Neuronal stem cell (in vitro differentiated cells): ENCODE measurements at regions not wholly inside any gene's neighbourhood (a gene's known extent, or its start where the extent isn't known, plus 50 kb on each side); places are given as distances from the start of the nearest gene placed in this dataset.

Experiments used
- DNase-seq: peaks from one replicate; pipeline ENCODE4 v3.0.0-alpha.2; 2013; ENCODE audit warnings: low spot score
- H2AFZ ChIP-seq: one replicate; pipeline ENCODE4 v1.6.1; 2013; ENCODE audit warnings: mild to moderate bottlenecking, low read length, inconsistent platforms
- H2AK5ac ChIP-seq: 2 replicates; pipeline ENCODE4 v1.6.1; 2013; ENCODE audit warnings: low read depth, mild to moderate bottlenecking, inconsistent platforms, low read length, moderate library complexity, mixed read lengths
- H2BK120ac ChIP-seq: 2 replicates; pipeline ENCODE4 v1.6.1; 2013; ENCODE audit warnings: low read depth, mild to moderate bottlenecking, inconsistent platforms, low read length, moderate library complexity, mixed read lengths
- H2BK12ac ChIP-seq: one replicate; pipeline ENCODE4 v1.6.1; 2013; ENCODE audit warnings: low read length, inconsistent platforms
- H2BK15ac ChIP-seq: 2 replicates; pipeline ENCODE4 v1.6.1; 2013; ENCODE audit warnings: mild to moderate bottlenecking, low read length, inconsistent platforms, mixed read lengths
- H2BK5ac ChIP-seq: one replicate; pipeline ENCODE4 v1.6.1; 2013; ENCODE audit warnings: inconsistent platforms, mild to moderate bottlenecking, low read length, moderate library complexity
- H3K14ac ChIP-seq: one replicate; pipeline ENCODE4 v1.6.1; 2013; ENCODE audit warnings: low read length, inconsistent platforms
- H3K18ac ChIP-seq: 2 replicates; pipeline ENCODE4 v1.6.1; 2013; ENCODE audit warnings: low read length, inconsistent platforms
- H3K23ac ChIP-seq: 2 replicates; pipeline ENCODE4 v1.6.1; 2013; ENCODE audit warnings: low read depth, mild to moderate bottlenecking, mixed read lengths, low read length, inconsistent platforms; ENCODE audit not compliant: poor library complexity
- H3K27ac ChIP-seq: replicated peaks from 3 replicates; pipeline ENCODE4 v1.5.1; 2013; ENCODE audit warnings: low read length, inconsistent platforms
- H3K27me3 ChIP-seq, 3 experiments: 2 replicates each; pipeline ENCODE4 v1.6.1; 2013; ENCODE audit warnings: low read length in 3 of 3, mild to moderate bottlenecking in 2 of 3, inconsistent platforms in 1 of 3, low read depth in 1 of 3, mixed read lengths in 1 of 3, moderate library complexity in 1 of 3; ENCODE audit not compliant: control insufficient read depth in 3 of 3, insufficient read depth in 3 of 3
- H3K36me3 ChIP-seq, 2 donors: replicated peaks in 1 of 2; 2 replicates each; pipeline ENCODE4 v1.6.1; 2013; ENCODE audit warnings: low read length in 2 of 2; ENCODE audit not compliant: control insufficient read depth in 2 of 2, insufficient read depth in 2 of 2
- H3K4ac ChIP-seq: 2 replicates; pipeline ENCODE4 v1.6.1; 2013; ENCODE audit warnings: inconsistent platforms, mild to moderate bottlenecking, low read length, moderate library complexity
- H3K4me1 ChIP-seq, 2 donors: 1 replicate in 1 of 2; 2 replicates in 1 of 2; pipeline ENCODE4 v1.6.1; 2013; ENCODE audit warnings: low read length in 2 of 2, low read depth in 1 of 2; ENCODE audit not compliant: control insufficient read depth in 2 of 2, insufficient read depth in 1 of 2
- H3K4me2 ChIP-seq: one replicate; pipeline ENCODE4 v1.6.1; 2013; ENCODE audit warnings: mild to moderate bottlenecking, low read length, inconsistent platforms; ENCODE audit not compliant: insufficient read depth, poor library complexity, severe bottlenecking
- H3K4me3 ChIP-seq, 2 donors: 2 replicates each; pipeline ENCODE4 v1.5.1; 2013; ENCODE audit warnings: low read length in 2 of 2, mild to moderate bottlenecking in 2 of 2, inconsistent platforms in 1 of 2, moderate library complexity in 1 of 2
- H3K79me1 ChIP-seq: one replicate; pipeline ENCODE4 v1.6.1; 2013; ENCODE audit warnings: low read depth, mild to moderate bottlenecking, inconsistent platforms, low read length, moderate library complexity
- H3K9ac ChIP-seq: one replicate; pipeline ENCODE4 v1.6.1; 2013; ENCODE audit warnings: mild to moderate bottlenecking, low read depth, low read length, inconsistent platforms; ENCODE audit not compliant: poor library complexity
- H3K9me3 ChIP-seq, 2 donors: replicated peaks in 1 of 2; 2 replicates each; pipeline versions ENCODE3 to v1.6.1; 2013; ENCODE audit warnings: low read length in 2 of 2, mild to moderate bottlenecking in 2 of 2, inconsistent platforms in 1 of 2, low read depth in 1 of 2, mixed read lengths in 1 of 2, moderate library complexity in 1 of 2; ENCODE audit not compliant: control insufficient read depth in 2 of 2, insufficient read depth in 1 of 2
- H4K8ac ChIP-seq: one replicate; pipeline ENCODE4 v1.6.1; 2013; ENCODE audit warnings: low read depth, mild to moderate bottlenecking, inconsistent platforms, low read length, moderate library complexity
- H4K91ac ChIP-seq: one replicate; pipeline ENCODE4 v1.6.1; 2013; ENCODE audit warnings: low read length, low read depth, mild to moderate bottlenecking, inconsistent platforms; ENCODE audit not compliant: poor library complexity
- WGBS, 2 donors: extraction: QIAGEN DNeasy Blood & Tissue Kit; methylation state at CpG; one replicate each; pipeline ENCODE4 v1.1.7; 2013; ENCODE audit warnings: missing lambda C conversion rate in 2 of 2, mixed read lengths in 1 of 2; ENCODE audit not compliant: insufficient read length in 2 of 2, insufficient replicate concordance in 1 of 2; ENCODE audit errors: extremely low coverage in 2 of 2; 5-methylcytosine and 5-hydroxymethylcytosine counted together

DNA sequence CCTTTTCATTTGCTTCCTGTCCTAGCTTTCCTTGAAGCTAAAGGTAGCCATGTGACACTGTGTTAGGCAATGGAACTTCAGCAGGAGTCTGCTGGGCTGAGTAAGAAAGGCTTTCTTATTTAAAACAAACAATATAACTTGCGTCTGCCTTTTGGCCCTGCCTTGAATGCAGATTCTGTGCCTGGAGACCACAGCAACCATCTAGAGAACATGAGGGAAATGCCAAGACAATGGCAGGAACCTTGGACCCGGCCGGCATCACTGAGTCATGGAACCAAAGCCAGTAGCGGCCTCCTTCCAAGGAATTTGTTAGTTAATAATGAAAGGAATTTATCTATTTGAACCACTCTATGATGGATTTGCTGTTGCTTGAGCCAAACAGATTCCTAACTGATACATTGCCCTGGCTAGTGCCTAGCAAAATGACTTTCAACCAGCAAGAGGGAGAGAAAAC, 207.5 kb upstream of the EPHA4 start:
- no peak overlapping the region for H3K14ac ChIP-seq
- H3K18ac ChIP-seq = no peak overlapping the region
- H3K9me3 ChIP-seq = no peaks in the 10 kb centered on the region
- no peak overlapping the region for H3K4ac ChIP-seq
- H2BK12ac ChIP-seq = no peak overlapping the region
- no peak overlapping the region for H4K8ac ChIP-seq
- H2BK120ac ChIP-seq = no peak overlapping the region
- no CpG with 5 or more reads among the region's 4 CpGs for WGBS, 2 donors
- no peaks in the 10 kb centered on the region for H3K27me3 ChIP-seq
- no peak overlapping the region for H3K4me3 ChIP-seq
- peaks cover 2 to 9% of the 10 kb centered on the region in 2 donors for H3K4me1 ChIP-seq
- no peak overlapping the region for H3K9ac ChIP-seq
- peak overlapping the region; percentile 2 for H3K27ac ChIP-seq
- no peak overlapping the region for H2BK15ac ChIP-seq
- no peak overlapping the region for H2AK5ac ChIP-seq
- no peak overlapping the region for H4K91ac ChIP-seq
- H3K79me1 ChIP-seq = no peaks in the 10 kb centered on the region
- no peak overlapping the region for H3K4me2 ChIP-seq
- H2BK5ac ChIP-seq = no peak overlapping the region
- H2AFZ ChIP-seq = peak overlapping the region; percentile 66
- H3K23ac ChIP-seq = no peak overlapping the region
- no peak for DNase-seq
- H3K36me3 ChIP-seq = no peaks in the 10 kb centered on the region

DNA sequence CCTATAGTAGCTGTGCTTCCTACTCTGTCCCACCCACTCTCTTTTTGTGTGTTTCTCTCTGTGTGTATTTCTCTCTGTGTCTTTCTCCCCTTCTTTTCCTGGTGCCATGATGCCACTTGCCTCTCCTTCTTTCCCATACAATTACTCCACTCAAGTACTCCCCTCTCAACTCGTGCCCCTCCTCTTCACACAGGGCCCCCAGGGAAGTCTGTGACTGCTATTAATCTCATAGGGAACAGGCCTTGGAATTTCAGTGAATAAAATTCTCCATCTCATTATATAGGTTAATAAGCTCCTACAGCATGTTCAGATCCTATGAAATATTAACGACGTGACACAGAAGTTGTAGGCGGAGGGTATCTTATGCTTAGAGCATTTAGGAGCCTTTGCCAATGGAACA, 205.9 kb upstream of the EPHA4 start:
- no peak for DNase-seq
- no peak overlapping the region for H2BK5ac ChIP-seq
- H3K14ac ChIP-seq = no peak overlapping the region
- H3K4me1 ChIP-seq = peaks cover 2 to 9% of the 10 kb centered on the region in 2 donors
- no CpG with 5 or more reads among the region's 4 CpGs for WGBS, 2 donors
- H4K8ac ChIP-seq = no peak overlapping the region
- no peak overlapping the region for H3K9ac ChIP-seq
- H3K23ac ChIP-seq = no peak overlapping the region
- H4K91ac ChIP-seq = no peak overlapping the region
- no peak overlapping the region for H3K18ac ChIP-seq
- no peak overlapping the region for H3K4ac ChIP-seq
- H3K27me3 ChIP-seq = no peaks in the 10 kb centered on the region
- no peak overlapping the region for H3K4me3 ChIP-seq
- no peaks in the 10 kb centered on the region for H3K79me1 ChIP-seq
- H2BK15ac ChIP-seq = no peak overlapping the region
- H2AK5ac ChIP-seq = no peak overlapping the region
- no peaks in the 10 kb centered on the region for H3K36me3 ChIP-seq
- no peak overlapping the region for H2BK120ac ChIP-seq
- H3K4me2 ChIP-seq = no peak overlapping the region
- H3K27ac ChIP-seq = no peak overlapping the region
- H2AFZ ChIP-seq = no peak overlapping the region
- no peaks in the 10 kb centered on the region for H3K9me3 ChIP-seq
- H2BK12ac ChIP-seq = no peak overlapping the region

DNA sequence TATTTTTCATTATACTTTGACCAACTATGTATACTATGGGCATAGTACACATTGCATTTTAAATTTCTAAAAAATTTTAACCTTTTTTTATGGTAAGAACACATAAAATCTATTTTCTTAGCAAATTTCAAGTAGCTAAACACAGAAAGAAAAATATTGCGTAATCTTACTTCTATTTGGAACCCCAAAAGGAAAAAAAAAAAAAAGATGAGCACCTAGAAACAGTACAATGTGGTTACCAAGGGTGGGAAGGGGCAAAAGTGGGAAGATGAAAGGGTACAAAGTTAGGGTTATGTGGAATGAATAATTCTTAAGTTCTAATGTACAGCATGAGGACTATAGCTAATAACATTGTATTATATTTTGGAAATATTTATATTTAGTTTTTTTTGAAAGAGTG, 205.0 kb upstream of the EPHA4 start:
- H2AFZ ChIP-seq = no peak overlapping the region
- H3K9me3 ChIP-seq = peaks cover 0 to 1% of the 10 kb centered on the region in 2 donors
- no CpG with 5 or more reads among the region's 1 CpG for WGBS, 2 donors
- H3K79me1 ChIP-seq = no peaks in the 10 kb centered on the region
- no peak overlapping the region for H3K23ac ChIP-seq
- H3K4me1 ChIP-seq = peaks cover 2 to 9% of the 10 kb centered on the region in 2 donors
- no peaks in the 10 kb centered on the region for H3K27me3 ChIP-seq
- H4K8ac ChIP-seq = no peak overlapping the region
- H4K91ac ChIP-seq = no peak overlapping the region
- no peak overlapping the region for H2BK5ac ChIP-seq
- no peak overlapping the region for H3K4ac ChIP-seq
- H3K18ac ChIP-seq = no peak overlapping the region
- H3K4me2 ChIP-seq = no peak overlapping the region
- H3K14ac ChIP-seq = no peak overlapping the region
- H3K27ac ChIP-seq = no peak overlapping the region
- no peak overlapping the region for H3K9ac ChIP-seq
- no peak overlapping the region for H3K4me3 ChIP-seq
- no peak overlapping the region for H2AK5ac ChIP-seq
- H2BK15ac ChIP-seq = no peak overlapping the region
- DNase-seq = no peak
- H2BK12ac ChIP-seq = no peak overlapping the region
- H3K36me3 ChIP-seq = no peaks in the 10 kb centered on the region
- no peak overlapping the region for H2BK120ac ChIP-seq

DNA sequence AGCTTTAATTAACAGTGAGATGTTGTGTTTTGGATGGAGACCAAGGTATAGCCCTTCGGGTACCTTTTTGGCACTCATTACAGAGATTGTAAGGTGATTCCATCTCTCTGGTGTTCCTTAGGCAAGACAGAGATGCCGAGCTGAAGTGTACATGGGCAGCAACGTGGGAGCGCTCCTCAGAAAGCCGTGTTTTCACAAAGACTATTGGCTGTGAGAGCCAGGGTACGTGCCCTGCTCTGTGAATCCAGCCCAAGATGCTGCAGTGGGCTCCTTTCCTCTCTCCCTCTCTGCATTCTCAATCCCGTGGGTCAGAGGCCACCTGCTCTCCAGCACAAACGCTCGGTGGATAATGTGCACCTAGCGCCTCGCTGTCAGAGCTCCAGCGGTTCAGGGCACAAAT, 203.0 kb upstream of the EPHA4 start:
- Histone ChIP-seq H3K27ac (no peak overlapping the region), H3K14ac (no peak overlapping the region), H2BK15ac (no peak overlapping the region), H3K23ac (no peak overlapping the region), H3K4me1 (peaks cover 0 to 4% of the 10 kb centered on the region in 2 donors), H4K8ac (no peak overlapping the region), H3K4me2 (no peak overlapping the region), H2BK120ac (no peak overlapping the region), H4K91ac (no peak overlapping the region), H2BK12ac (no peak overlapping the region), H3K36me3 (no peaks in the 10 kb centered on the region), H2BK5ac (no peak overlapping the region), H3K4me3 (no peak overlapping the region), H2AK5ac (no peak overlapping the region), H2AFZ (no peak overlapping the region), H3K4ac (no peak overlapping the region), H3K27me3 (no peaks in the 10 kb centered on the region), H3K79me1 (no peaks in the 10 kb centered on the region), H3K9ac (no peak overlapping the region), H3K9me3 (peaks cover 0 to 1% of the 10 kb centered on the region in 2 donors), H3K18ac (peak overlapping the region; percentile 0)
- no CpG with 5 or more reads among the region's 12 CpGs for WGBS, 2 donors
- no peak for DNase-seq
